ENCODE measurements at regions not wholly inside any gene's neighbourhood (a gene's known extent, or its start where the extent isn't known, plus 50 kb on each side); places are given as distances from the start of the nearest gene placed in this dataset.

DNA sequence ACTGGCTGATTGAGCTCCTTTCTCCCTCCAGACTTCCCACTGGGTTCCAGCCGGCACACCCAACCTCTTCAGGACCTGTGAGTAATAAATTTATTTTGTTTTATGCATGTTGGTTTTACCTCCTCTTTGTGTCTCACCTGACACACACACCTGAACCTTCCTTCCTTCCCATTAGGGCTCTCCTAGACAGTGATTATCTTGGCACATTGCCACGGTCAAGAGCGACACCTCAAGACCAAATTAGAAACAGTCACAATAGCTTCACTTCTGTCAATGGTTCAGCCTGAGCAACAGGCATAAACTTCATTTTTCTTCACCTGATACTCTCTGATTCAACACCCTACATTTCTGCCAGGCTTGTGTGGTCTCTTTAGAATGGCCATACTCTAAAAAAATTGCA lies 296.3 kb upstream of the SMARCA2 start:
- H3K9me3 ChIP-seq (ENCODE audit: control insufficient read depth in 1 of 2, insufficient read depth in 1 of 2, low read length in 2 of 2) = no peaks in the 10 kb centered on the region
- Mint-ChIP-seq H3K36me3 (ENCODE audit: low read depth) (no peaks in the 10 kb centered on the region), H3K9me3 (no peaks in the 10 kb centered on the region), H3K27me3 (peaks cover 42% of the 10 kb centered on the region), H3K4me3 (no peak overlapping the region), H3K4me1 (ENCODE audit: low read depth) (no peaks in the 10 kb centered on the region), H3K27ac (no peak overlapping the region)
- DNase-seq (no peak), ATAC-seq (ENCODE audit: poor library complexity) (no peak)
- H3K27ac ChIP-seq (ENCODE audit: low read depth in 1 of 2, low read length in 2 of 2) = no peak overlapping the region
- no peaks in the 10 kb centered on the region for H3K36me3 ChIP-seq (ENCODE audit: insufficient read depth, low read length)
- POLR2A ChIA-PET = no interaction called here
- CTCF ChIA-PET = no interaction called here
- intact Hi-C loops (cut with DNase I, micrococcal nuclease) = no loop called here
- H3K4me1 ChIP-seq (ENCODE audit: insufficient read depth, low read length) = no peaks in the 10 kb centered on the region
- H3K27me3 ChIP-seq (ENCODE audit: control insufficient read depth in 1 of 2, insufficient read depth in 2 of 2, low read length in 2 of 2) = peaks cover 4 to 7% of the 10 kb centered on the region in 2 experiments
- no peak overlapping the region for H3K4me3 ChIP-seq (ENCODE audit: low read length)
- TF ChIP-seq, protein P1, sequence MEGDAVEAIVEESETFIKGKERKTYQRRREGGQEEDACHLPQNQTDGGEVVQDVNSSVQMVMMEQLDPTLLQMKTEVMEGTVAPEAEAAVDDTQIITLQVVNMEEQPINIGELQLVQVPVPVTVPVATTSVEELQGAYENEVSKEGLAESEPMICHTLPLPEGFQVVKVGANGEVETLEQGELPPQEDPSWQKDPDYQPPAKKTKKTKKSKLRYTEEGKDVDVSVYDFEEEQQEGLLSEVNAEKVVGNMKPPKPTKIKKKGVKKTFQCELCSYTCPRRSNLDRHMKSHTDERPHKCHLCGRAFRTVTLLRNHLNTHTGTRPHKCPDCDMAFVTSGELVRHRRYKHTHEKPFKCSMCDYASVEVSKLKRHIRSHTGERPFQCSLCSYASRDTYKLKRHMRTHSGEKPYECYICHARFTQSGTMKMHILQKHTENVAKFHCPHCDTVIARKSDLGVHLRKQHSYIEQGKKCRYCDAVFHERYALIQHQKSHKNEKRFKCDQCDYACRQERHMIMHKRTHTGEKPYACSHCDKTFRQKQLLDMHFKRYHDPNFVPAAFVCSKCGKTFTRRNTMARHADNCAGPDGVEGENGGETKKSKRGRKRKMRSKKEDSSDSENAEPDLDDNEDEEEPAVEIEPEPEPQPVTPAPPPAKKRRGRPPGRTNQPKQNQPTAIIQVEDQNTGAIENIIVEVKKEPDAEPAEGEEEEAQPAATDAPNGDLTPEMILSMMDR (IDR thresholded peaks at IDR 0.05) = no peak

DNA sequence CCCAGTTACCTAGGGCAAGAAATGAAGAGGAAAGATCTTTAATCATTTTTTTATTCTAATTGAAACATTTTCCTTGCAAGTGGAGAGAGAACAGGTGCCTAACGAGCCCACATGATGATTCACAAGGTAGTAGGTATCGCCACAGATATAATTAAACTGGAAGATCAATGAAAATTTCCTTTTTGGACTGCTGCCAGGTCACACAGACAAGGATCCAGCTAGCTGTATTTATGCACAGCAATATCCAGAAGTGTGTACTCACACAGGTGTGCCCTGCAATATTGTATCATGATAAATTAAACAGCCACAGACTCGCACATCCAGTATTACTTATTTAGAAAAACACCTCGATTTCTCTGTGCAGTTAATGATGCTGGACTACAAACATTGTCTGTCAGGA lies 294.0 kb upstream of the SMARCA2 start:
- Histone ChIP-seq H3K27ac (ENCODE audit: low read depth in 1 of 2, low read length in 2 of 2) (no peak overlapping the region), H3K4me3 (ENCODE audit: low read length) (no peak overlapping the region), H3K27me3 (ENCODE audit: control insufficient read depth in 1 of 2, insufficient read depth in 2 of 2, low read length in 2 of 2) (peaks cover 4 to 7% of the 10 kb centered on the region in 2 experiments), H3K4me1 (ENCODE audit: insufficient read depth, low read length) (no peaks in the 10 kb centered on the region), H3K9me3 (ENCODE audit: control insufficient read depth in 1 of 2, insufficient read depth in 1 of 2, low read length in 2 of 2) (no peaks in the 10 kb centered on the region), H3K36me3 (ENCODE audit: insufficient read depth, low read length) (no peaks in the 10 kb centered on the region)
- Mint-ChIP-seq H3K4me3 (no peak overlapping the region), H3K9me3 (no peaks in the 10 kb centered on the region), H3K4me1 (ENCODE audit: low read depth) (no peaks in the 10 kb centered on the region), H3K27me3 (peaks cover 47% of the 10 kb centered on the region), H3K36me3 (ENCODE audit: low read depth) (no peaks in the 10 kb centered on the region), H3K27ac (no peak overlapping the region)
- ATAC-seq (ENCODE audit: poor library complexity) (no peak), DNase-seq (no peak)
- intact Hi-C loops (cut with DNase I, micrococcal nuclease) = loop anchor here in 1 of 2 experiments (10.0 kb wide), 1 partner anchor 154 kb away; no protein-coding TSS in a partner anchor
- CTCF ChIA-PET = interaction anchor here (0.6 kb wide), 1 partner anchor 390 kb away, joined by 3 read pairs; no protein-coding TSS in a partner anchor
- POLR2A ChIA-PET = no interaction called here
- TF ChIP-seq, protein P1 (IDR thresholded peaks at IDR 0.05) = no peak

DNA sequence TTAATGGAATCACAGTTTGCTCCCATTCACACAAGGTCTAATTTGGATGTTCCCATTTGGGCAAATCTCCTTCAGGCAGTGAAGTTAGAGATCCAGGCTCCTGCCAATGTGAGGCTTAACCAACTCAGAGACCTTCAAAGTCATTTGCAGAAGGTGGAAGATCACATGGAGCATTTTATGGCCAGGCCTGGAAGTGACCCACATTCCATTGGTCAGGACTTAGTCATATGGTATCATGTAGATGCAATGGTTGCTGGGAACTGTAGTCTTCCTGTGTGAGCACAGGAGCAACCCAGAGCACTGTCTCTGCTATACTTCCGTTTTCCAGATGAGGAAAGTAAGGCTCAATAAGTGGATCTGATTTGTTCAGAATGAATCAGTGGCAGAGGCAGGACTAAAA lies 292.7 kb upstream of the SMARCA2 start:
- H3K4me1 Mint-ChIP-seq (ENCODE audit: low read depth) = no peaks in the 10 kb centered on the region
- no peak overlapping the region for H3K27ac Mint-ChIP-seq
- no peaks in the 10 kb centered on the region for H3K4me1 ChIP-seq (ENCODE audit: insufficient read depth, low read length)
- ChIA-PET POLR2A (no interaction called here), CTCF (no interaction called here)
- H3K27me3 Mint-ChIP-seq = peaks cover 46% of the 10 kb centered on the region
- ATAC-seq (ENCODE audit: poor library complexity) (no peak), DNase-seq (no peak)
- no peaks in the 10 kb centered on the region for H3K36me3 ChIP-seq (ENCODE audit: insufficient read depth, low read length)
- no peaks in the 10 kb centered on the region for H3K9me3 Mint-ChIP-seq
- intact Hi-C loops (cut with DNase I, micrococcal nuclease) = loop anchor here in 1 of 2 experiments (10.0 kb wide), 1 partner anchor 152 kb away; no protein-coding TSS in a partner anchor
- H3K27me3 ChIP-seq (ENCODE audit: control insufficient read depth in 1 of 2, insufficient read depth in 2 of 2, low read length in 2 of 2) = peaks cover 0 to 7% of the 10 kb centered on the region in 2 experiments
- H3K27ac ChIP-seq (ENCODE audit: low read depth in 1 of 2, low read length in 2 of 2) = no peak overlapping the region
- no peaks in the 10 kb centered on the region for H3K36me3 Mint-ChIP-seq (ENCODE audit: low read depth)
- TF ChIP-seq, protein P1 (IDR thresholded peaks at IDR 0.05) = no peak
- H3K4me3 ChIP-seq (ENCODE audit: low read length) = no peak overlapping the region
- H3K4me3 Mint-ChIP-seq = no peak overlapping the region
- H3K9me3 ChIP-seq (ENCODE audit: control insufficient read depth in 1 of 2, insufficient read depth in 1 of 2, low read length in 2 of 2) = no peaks in the 10 kb centered on the region
